22Rv1 (cell line): ENCODE measurements at regions not wholly inside any gene's neighbourhood (a gene's known extent, or its start where the extent isn't known, plus 50 kb on each side); places are given as distances from the start of the nearest gene placed in this dataset.

Experiments
- H3K27ac ChIP-seq: fragments of 450-650 bp; 2 replicates; pipeline ENCODE4 v1.5.1; 2017
- CTCF ChIP-seq: fragments of 450-650 bp; IDR thresholded peaks from 2 replicates; pipeline ENCODE4 v1.5.1; 2017; ENCODE audit warnings: mild to moderate bottlenecking
- ZFX ChIP-seq: fragments of 450-650 bp; IDR thresholded peaks from 2 replicates; pipeline ENCODE4 v1.6.1; 2017; ENCODE audit warnings: antibody characterized with exemption, borderline replicate concordance

GRCh38 chr10:2366264-2366931 is 629.1 kb upstream of the ADARB2 start:
- TF ChIP-seq CTCF (no peak), ZFX (no peak)
- H3K27ac ChIP-seq = no peak overlapping the region

GRCh38 chr10:2362331-2362730 is 625.0 kb upstream of the ADARB2 start:
- TF ChIP-seq CTCF = no peak
- TF ChIP-seq ZFX = no peak
- H3K27ac ChIP-seq = no peak overlapping the region

- no peak for TF ChIP-seq ZFX
- TF ChIP-seq CTCF = no peak
- H3K27ac ChIP-seq = no peak overlapping the region
Measured at GRCh38 chr10:2358586-2358985, 621.3 kb upstream of the ADARB2 start.

- TF ChIP-seq CTCF = no peak
- TF ChIP-seq ZFX = no peak
- H3K27ac ChIP-seq = no peak overlapping the region
Measured at GRCh38 chr10:2356670-2357069, 619.3 kb upstream of the ADARB2 start.

GRCh38 chr10:2351566-2351965 is 614.2 kb upstream of the ADARB2 start:
- no peak for TF ChIP-seq CTCF
- TF ChIP-seq ZFX = no peak
- no peak overlapping the region for H3K27ac ChIP-seq

GRCh38 chr10:2342206-2342605 is 604.9 kb upstream of the ADARB2 start:
- H3K27ac ChIP-seq = no peak overlapping the region
- no peak for TF ChIP-seq ZFX
- TF ChIP-seq CTCF = no peak

GRCh38 chr10:2340831-2341647 is 603.7 kb upstream of the ADARB2 start:
- no peak overlapping the region for H3K27ac ChIP-seq
- TF ChIP-seq ZFX = no peak
- no peak for TF ChIP-seq CTCF
